ENCODE measurements at regions not wholly inside any gene's neighbourhood (a gene's known extent, or its start where the extent isn't known, plus 50 kb on each side); places are given as distances from the start of the nearest gene placed in this dataset.

GRCh38 chr4:103457566-103457965, 259.4 kb upstream of the CENPE start:
- no peaks in the 10 kb centered on the region for H3K27me3 ChIP-seq
- Mint-ChIP-seq H3K9me3 (no peaks in the 10 kb centered on the region), H3K4me3 (no peak overlapping the region), H3K27ac (no peak overlapping the region), H3K27me3 (ENCODE audit: insufficient read depth, low read depth) (no peaks in the 10 kb centered on the region), H3K4me1 (no peaks in the 10 kb centered on the region), H3K36me3 (no peaks in the 10 kb centered on the region)
- no peak overlapping the region for H3K9ac ChIP-seq
- no peaks in the 10 kb centered on the region for H3K36me3 ChIP-seq
- no peak overlapping the region for H2AFZ ChIP-seq (replicated peaks)
- no peak overlapping the region for H3K27ac ChIP-seq
- DNase-seq (ENCODE audit: low spot score): no peak
- H3K4me3 ChIP-seq: no peak overlapping the region
- no peak for TF ChIP-seq EZH2 (IDR thresholded peaks at IDR 0.05)
- TF ChIP-seq EZH2phosphoT487 (IDR thresholded peaks at IDR 0.05): no peak
- no peak for TF ChIP-seq CTCF (IDR thresholded peaks at IDR 0.05)
- no peaks in the 10 kb centered on the region for H4K20me1 ChIP-seq (ENCODE audit: low read depth)
- no peaks in the 10 kb centered on the region for H3K4me1 ChIP-seq
- H3F3A ChIP-seq (ENCODE audit: low read depth): no peaks in the 10 kb centered on the region
- H3K79me2 ChIP-seq (ENCODE audit: low read depth): no peaks in the 10 kb centered on the region
- H3K9me3 ChIP-seq (ENCODE audit: low read depth): no peaks in the 10 kb centered on the region
- H3K4me2 ChIP-seq: no peak overlapping the region

GRCh38 chr4:103451341-103451740, 253.2 kb upstream of the CENPE start:
- H3K4me3 Mint-ChIP-seq: no peak overlapping the region
- no peaks in the 10 kb centered on the region for H3K9me3 Mint-ChIP-seq
- Histone ChIP-seq H3K9ac (no peak overlapping the region), H3K4me2 (no peak overlapping the region), H4K20me1 (ENCODE audit: low read depth) (no peaks in the 10 kb centered on the region), H3K4me1 (no peaks in the 10 kb centered on the region), H2AFZ (replicated peaks) (no peak overlapping the region), H3K9me3 (ENCODE audit: low read depth) (no peaks in the 10 kb centered on the region), H3K36me3 (no peaks in the 10 kb centered on the region), H3K27me3 (no peaks in the 10 kb centered on the region), H3K79me2 (ENCODE audit: low read depth) (no peaks in the 10 kb centered on the region), H3K4me3 (no peak overlapping the region), H3F3A (ENCODE audit: low read depth) (no peaks in the 10 kb centered on the region), H3K27ac (no peak overlapping the region)
- H3K27ac Mint-ChIP-seq: no peak overlapping the region
- no peaks in the 10 kb centered on the region for H3K36me3 Mint-ChIP-seq
- H3K4me1 Mint-ChIP-seq: no peaks in the 10 kb centered on the region
- no peak for DNase-seq (ENCODE audit: low spot score)
- TF ChIP-seq CTCF (IDR thresholded peaks at IDR 0.05) (no peak), EZH2 (IDR thresholded peaks at IDR 0.05) (no peak), EZH2phosphoT487 (IDR thresholded peaks at IDR 0.05) (no peak)
- H3K27me3 Mint-ChIP-seq (ENCODE audit: insufficient read depth, low read depth): no peaks in the 10 kb centered on the region

- Histone ChIP-seq H3K27me3 (no peaks in the 10 kb centered on the region), H3K27ac (no peak overlapping the region), H2AFZ (replicated peaks) (no peak overlapping the region), H3K4me3 (no peak overlapping the region), H3F3A (ENCODE audit: low read depth) (no peaks in the 10 kb centered on the region), H3K36me3 (no peaks in the 10 kb centered on the region), H3K4me2 (no peak overlapping the region), H3K9me3 (ENCODE audit: low read depth) (no peaks in the 10 kb centered on the region), H3K9ac (no peak overlapping the region), H3K79me2 (ENCODE audit: low read depth) (no peaks in the 10 kb centered on the region), H3K4me1 (no peaks in the 10 kb centered on the region), H4K20me1 (ENCODE audit: low read depth) (no peaks in the 10 kb centered on the region)
- TF ChIP-seq EZH2 (IDR thresholded peaks at IDR 0.05) (no peak), CTCF (IDR thresholded peaks at IDR 0.05) (no peak), EZH2phosphoT487 (IDR thresholded peaks at IDR 0.05) (no peak)
- no peaks in the 10 kb centered on the region for H3K9me3 Mint-ChIP-seq
- H3K27me3 Mint-ChIP-seq (ENCODE audit: insufficient read depth, low read depth): no peaks in the 10 kb centered on the region
- no peaks in the 10 kb centered on the region for H3K4me1 Mint-ChIP-seq
- no peak for DNase-seq (ENCODE audit: low spot score)
- H3K36me3 Mint-ChIP-seq: no peaks in the 10 kb centered on the region
- no peak overlapping the region for H3K4me3 Mint-ChIP-seq
- H3K27ac Mint-ChIP-seq: no peak overlapping the region
These were observed 252.6 kb upstream of the CENPE start for GRCh38 chr4:103450693-103451092.

All from neural progenitor cell (in vitro differentiated cells).